ENCODE measurements at regions not wholly inside any gene's neighbourhood (a gene's known extent, or its start where the extent isn't known, plus 50 kb on each side); places are given as distances from the start of the nearest gene placed in this dataset.
"Not testable (repeated sequence)": the region's sequence is repeated elsewhere in the genome, so short reads cannot be mapped to it uniquely, and the experiment has no call there.

DNA sequence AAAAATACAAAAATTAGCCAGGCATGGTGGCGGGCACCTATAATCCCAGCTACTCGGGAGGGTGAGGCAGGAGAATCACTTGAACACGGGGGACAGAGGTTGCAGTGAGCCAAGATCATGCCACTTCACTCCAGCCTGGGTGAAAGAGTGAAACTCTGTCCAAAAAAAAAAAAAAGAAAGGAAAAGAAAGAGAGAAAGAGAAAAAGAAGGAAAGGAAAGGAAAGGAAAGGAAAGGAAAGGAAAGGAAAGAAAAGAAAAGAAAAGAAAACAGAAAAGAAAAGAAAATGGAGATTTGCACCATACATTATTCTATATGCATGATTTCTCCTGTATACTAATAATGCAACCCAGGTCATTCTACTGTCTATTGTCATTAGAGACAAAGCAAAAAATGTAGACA is 421.5 kb downstream of the PCDH19 start:
- not testable (repeated sequence) for DNase-seq (ENCODE audit: low read depth); H3K4me3 ChIP-seq (ENCODE audit: control insufficient read depth, low read depth, low read length)

DNA sequence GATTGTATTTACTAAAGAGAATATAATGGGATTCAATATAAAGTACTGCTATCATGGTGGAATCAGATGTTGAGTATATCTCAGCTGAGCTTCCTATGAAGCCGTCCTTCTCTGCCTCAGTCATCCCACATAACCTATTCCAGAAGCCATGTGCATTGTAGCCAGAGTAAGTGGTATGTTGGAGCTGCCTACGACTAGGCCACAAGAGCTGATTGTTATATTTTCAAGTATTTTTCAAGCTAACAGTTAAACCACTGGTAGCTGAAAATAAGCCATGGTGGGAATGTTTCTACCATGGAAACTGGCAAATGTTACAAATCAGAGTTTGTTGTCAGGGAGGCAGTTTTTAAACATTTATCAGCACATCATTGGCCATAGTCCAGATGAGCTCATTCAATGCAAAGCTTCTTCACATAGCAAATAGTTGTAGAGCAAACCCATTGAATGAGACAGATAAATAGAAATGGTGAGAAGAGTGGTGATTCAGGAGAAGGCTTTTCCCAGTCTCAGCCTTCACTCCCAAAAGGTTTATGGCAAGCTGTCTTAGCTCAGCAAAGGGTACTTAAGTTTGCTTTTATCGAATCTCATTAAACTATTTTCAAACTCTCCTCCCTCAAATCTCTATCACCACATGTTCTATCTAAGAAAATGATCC is 436.4 kb downstream of the PCDH19 start:
- no peak for DNase-seq (ENCODE audit: low read depth)
- no peak overlapping the region for H3K4me3 ChIP-seq (ENCODE audit: control insufficient read depth, low read depth, low read length)
- TF ChIP-seq, protein P1, sequence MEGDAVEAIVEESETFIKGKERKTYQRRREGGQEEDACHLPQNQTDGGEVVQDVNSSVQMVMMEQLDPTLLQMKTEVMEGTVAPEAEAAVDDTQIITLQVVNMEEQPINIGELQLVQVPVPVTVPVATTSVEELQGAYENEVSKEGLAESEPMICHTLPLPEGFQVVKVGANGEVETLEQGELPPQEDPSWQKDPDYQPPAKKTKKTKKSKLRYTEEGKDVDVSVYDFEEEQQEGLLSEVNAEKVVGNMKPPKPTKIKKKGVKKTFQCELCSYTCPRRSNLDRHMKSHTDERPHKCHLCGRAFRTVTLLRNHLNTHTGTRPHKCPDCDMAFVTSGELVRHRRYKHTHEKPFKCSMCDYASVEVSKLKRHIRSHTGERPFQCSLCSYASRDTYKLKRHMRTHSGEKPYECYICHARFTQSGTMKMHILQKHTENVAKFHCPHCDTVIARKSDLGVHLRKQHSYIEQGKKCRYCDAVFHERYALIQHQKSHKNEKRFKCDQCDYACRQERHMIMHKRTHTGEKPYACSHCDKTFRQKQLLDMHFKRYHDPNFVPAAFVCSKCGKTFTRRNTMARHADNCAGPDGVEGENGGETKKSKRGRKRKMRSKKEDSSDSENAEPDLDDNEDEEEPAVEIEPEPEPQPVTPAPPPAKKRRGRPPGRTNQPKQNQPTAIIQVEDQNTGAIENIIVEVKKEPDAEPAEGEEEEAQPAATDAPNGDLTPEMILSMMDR (conservative IDR thresholded peaks at IDR 0.05; ENCODE audit: control insufficient read depth, insufficient read depth, low read depth, low read length), result no peak

DNA sequence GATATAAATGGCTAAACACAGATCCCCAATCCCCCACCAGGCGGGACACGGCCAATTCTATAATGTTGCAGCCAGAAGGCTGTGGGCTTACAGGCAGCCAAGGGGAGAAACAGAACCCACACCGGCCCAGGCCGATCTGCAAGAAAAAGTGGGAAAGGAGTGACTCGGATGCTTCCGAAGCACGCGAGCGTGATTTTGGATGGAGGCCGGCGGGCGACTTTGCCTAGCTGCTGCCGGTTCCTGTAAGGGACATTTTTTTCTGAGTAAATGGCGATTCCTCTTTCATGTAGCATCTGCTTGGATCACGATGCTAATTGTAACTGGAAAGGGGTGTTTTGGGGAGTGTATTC is 470.2 kb downstream of the PCDH19 start:
- TF ChIP-seq, protein P1 (conservative IDR thresholded peaks at IDR 0.05; ENCODE audit: control insufficient read depth, insufficient read depth, low read depth, low read length), result no peak
- DNase-seq (ENCODE audit: low read depth), result no peak
- no peak overlapping the region for H3K4me3 ChIP-seq (ENCODE audit: control insufficient read depth, low read depth, low read length)

DNA sequence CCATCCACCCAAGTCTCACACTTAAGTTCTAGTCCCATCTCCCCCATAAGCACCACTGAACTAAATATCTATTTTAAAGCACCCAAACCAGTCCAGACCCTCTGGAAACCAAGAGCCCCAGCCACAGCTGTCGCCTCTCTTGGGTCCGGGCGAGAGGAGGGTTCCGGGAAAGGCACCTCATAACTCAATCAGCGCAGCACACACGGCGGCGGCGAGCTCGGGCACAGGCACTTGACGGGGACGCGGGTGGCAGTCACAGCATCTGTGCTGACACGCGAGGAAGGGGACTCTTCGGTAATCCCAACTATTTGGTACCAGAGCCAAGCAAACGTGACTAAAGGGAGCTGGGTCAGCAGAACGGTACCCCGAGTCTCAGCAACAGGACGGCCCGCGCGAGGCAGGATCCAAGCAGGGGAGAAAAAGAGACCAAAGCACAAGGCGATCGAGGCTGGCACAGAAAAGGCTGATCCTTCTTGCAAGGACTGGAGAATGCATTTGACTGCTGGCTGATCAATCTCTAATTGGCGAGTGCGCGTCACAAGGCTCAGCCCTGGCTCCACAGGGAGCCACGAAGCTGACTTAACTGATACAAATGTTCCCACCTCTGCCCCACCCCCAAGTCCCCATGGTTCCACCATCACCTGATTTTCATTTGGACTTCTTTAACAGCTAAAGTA is 470.7 kb downstream of the PCDH19 start:
- DNase-seq (ENCODE audit: low read depth); H3K4me3 ChIP-seq (ENCODE audit: control insufficient read depth, low read depth, low read length): not testable (repeated sequence)

DNA sequence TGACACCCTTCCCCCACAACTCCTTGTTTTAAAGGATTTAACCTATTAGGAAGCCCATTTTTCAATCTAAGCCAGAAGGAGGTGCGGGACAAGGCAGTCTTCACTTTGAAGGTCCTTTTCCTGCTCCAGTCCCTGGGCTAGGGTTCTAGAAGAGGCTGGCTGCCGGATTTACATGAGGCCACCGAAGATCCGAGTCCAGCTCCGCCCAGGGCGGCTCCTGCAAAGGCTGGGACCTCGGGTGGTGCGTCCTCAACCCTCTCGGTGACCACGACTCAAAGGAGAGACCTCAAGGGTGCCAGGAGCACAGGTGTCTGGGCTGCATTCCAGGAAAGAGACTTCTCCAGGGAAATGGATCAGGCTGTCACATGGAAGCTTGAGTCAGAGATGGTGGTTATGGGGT is 471.6 kb downstream of the PCDH19 start:
- TF ChIP-seq, protein P1 (conservative IDR thresholded peaks at IDR 0.05; ENCODE audit: control insufficient read depth, insufficient read depth, low read depth, low read length), result no peak
- DNase-seq (ENCODE audit: low read depth), result no peak
- H3K4me3 ChIP-seq (ENCODE audit: control insufficient read depth, low read depth, low read length), result no peak overlapping the region

DNA sequence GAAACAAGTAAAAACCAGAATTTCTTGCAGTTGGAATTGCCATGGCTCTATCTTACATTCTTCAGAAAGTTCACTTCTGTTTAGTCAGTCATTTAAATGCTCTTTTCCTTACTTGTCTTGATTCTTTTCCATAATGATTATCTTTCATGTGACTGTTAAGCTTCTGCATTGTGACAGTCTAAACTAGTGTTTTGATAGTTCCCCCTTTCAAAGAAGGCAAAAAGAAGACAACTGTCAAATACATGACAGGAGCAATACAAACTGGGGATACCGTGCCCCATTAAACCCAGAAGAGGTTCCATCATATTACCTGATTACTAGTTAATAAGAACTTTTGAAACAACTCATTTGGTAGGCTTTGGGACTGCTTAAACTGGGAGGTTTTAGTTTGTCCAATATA is 476.2 kb downstream of the PCDH19 start:
- TF ChIP-seq, protein P1 (conservative IDR thresholded peaks at IDR 0.05; ENCODE audit: control insufficient read depth, insufficient read depth, low read depth, low read length), result no peak
- DNase-seq (ENCODE audit: low read depth), result no peak

DNA sequence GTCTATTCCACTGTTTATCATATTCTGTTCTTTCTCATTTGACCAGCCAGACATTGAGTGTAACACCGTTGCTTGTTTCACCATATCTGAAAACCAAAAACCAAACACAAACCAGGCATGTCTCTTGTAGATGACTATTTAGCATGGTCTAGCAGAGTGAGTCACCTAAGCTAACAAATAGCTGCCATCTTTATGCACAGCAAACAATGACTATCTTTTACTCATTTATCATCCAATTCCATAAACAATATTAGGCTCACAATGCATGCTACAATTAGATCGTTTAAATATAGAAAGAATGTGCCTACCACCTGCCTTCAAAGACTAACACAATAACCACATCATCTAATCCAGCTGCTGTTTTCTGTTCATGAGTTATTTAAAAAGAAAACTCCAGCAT is 495.4 kb downstream of the PCDH19 start:
- no peak overlapping the region for H3K4me3 ChIP-seq (ENCODE audit: control insufficient read depth, low read depth, low read length)
- TF ChIP-seq, protein P1 (conservative IDR thresholded peaks at IDR 0.05; ENCODE audit: control insufficient read depth, insufficient read depth, low read depth, low read length), result no peak
- no peak for DNase-seq (ENCODE audit: low read depth)

More for the DNA sequence above, 476.2 kb downstream of the PCDH19 start:
- no peak overlapping the region for H3K4me3 ChIP-seq (ENCODE audit: control insufficient read depth, low read depth, low read length)

DNA sequence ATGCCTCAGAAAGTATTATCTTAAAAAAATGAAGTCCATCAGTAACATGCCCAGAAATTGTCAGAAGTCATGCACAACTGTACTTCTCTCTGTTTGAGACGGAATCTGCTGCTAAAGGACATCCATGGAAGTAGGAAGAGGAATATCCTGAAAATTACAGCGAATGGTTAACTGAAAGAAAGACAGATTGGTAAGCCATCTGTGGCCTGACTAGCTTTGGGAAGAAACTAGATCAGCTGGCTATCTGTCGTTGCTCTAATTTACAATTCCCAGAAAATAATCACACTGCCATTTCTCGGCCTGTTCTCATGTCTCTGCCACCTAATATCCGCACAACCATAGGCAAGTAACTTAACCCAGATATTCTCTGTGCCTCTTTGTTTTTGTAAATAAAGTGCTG is 496.5 kb downstream of the PCDH19 start:
- no peak overlapping the region for H3K4me3 ChIP-seq (ENCODE audit: control insufficient read depth, low read depth, low read length)
- TF ChIP-seq, protein P1 (conservative IDR thresholded peaks at IDR 0.05; ENCODE audit: control insufficient read depth, insufficient read depth, low read depth, low read length), result no peak
- no peak for DNase-seq (ENCODE audit: low read depth)

All from fibroblast of mammary gland (primary cell).